H9 (cell line): ENCODE measurements at regions not wholly inside any gene's neighbourhood (a gene's known extent, or its start where the extent isn't known, plus 50 kb on each side); places are given as distances from the start of the nearest gene placed in this dataset.

ENCODE experiments used
- DNase-seq: peaks from one replicate; pipeline ENCODE4 v3.0.0-alpha.2; 2017
- H2AFZ ChIP-seq: one replicate; pipeline ENCODE4 v1.6.1; 2013; ENCODE audit warnings: mild to moderate bottlenecking, low read length, control low read depth, moderate library complexity
- H2AK5ac ChIP-seq: 2 replicates; pipeline ENCODE4 v1.6.1; 2013; ENCODE audit warnings: low read length, control low read depth, mixed read lengths; ENCODE audit not compliant: insufficient read length
- H2BK120ac ChIP-seq: one replicate; pipeline ENCODE4 v1.6.1; 2013; ENCODE audit warnings: low read depth, mild to moderate bottlenecking, low read length, control low read depth, inconsistent platforms; ENCODE audit not compliant: poor library complexity, severe bottlenecking
- H2BK12ac ChIP-seq: 2 replicates; pipeline ENCODE4 v1.6.1; 2013; ENCODE audit warnings: low read length, control low read depth, mixed read lengths, low read depth; ENCODE audit not compliant: insufficient read length
- H2BK15ac ChIP-seq: 2 replicates; pipeline ENCODE4 v1.6.1; 2013; ENCODE audit warnings: low read depth, low read length, control low read depth
- H2BK20ac ChIP-seq: one replicate; pipeline ENCODE4 v1.6.1; 2013; ENCODE audit warnings: low read depth, mild to moderate bottlenecking, low read length, control low read depth, inconsistent platforms; ENCODE audit not compliant: poor library complexity, severe bottlenecking
- H2BK5ac ChIP-seq: 2 replicates; pipeline ENCODE4 v1.6.1; 2013; ENCODE audit warnings: low read length, control low read depth, mixed read lengths; ENCODE audit not compliant: insufficient read length
- H3K14ac ChIP-seq: 2 replicates; pipeline ENCODE4 v1.6.1; 2013; ENCODE audit warnings: low read length, control low read depth; ENCODE audit not compliant: insufficient read depth
- H3K18ac ChIP-seq: 2 replicates; pipeline ENCODE4 v1.6.1; 2013; ENCODE audit warnings: low read depth, mild to moderate bottlenecking, mixed read lengths, low read length, control low read depth; ENCODE audit not compliant: insufficient read length
- H3K23ac ChIP-seq: 2 replicates; pipeline ENCODE4 v1.6.1; 2013; ENCODE audit warnings: low read length, control low read depth, mixed read lengths, low read depth; ENCODE audit not compliant: insufficient read length
- H3K23me2 ChIP-seq: 2 replicates; pipeline ENCODE4 v1.6.1; 2013; ENCODE audit warnings: low read depth, mild to moderate bottlenecking, mixed read lengths, low read length, control low read depth; ENCODE audit not compliant: insufficient read length, poor library complexity, severe bottlenecking
- H3K27ac ChIP-seq: 2 replicates; pipeline ENCODE4 v1.5.1; 2013; ENCODE audit warnings: low read length, control low read depth, mixed read lengths, low read depth; ENCODE audit not compliant: insufficient read length
- H3K27me3 ChIP-seq: 2 replicates; pipeline ENCODE4 v1.6.1; 2013; ENCODE audit warnings: low read length, control low read depth, inconsistent platforms; ENCODE audit not compliant: insufficient read depth
- H3K4ac ChIP-seq: 2 replicates; pipeline ENCODE4 v1.6.1; 2013; ENCODE audit warnings: low read depth, mild to moderate bottlenecking, control low read depth, inconsistent platforms, low read length, moderate library complexity
- H3K4me1 ChIP-seq: 2 replicates; pipeline ENCODE4 v1.6.1; 2013; ENCODE audit warnings: low read length, control low read depth, inconsistent platforms; ENCODE audit not compliant: insufficient read depth
- H3K4me2 ChIP-seq: 2 replicates; pipeline ENCODE4 v1.6.1; 2013; ENCODE audit warnings: low read length, control low read depth, mixed read lengths; ENCODE audit not compliant: insufficient read length, insufficient read depth
- H3K56ac ChIP-seq: 2 replicates; pipeline ENCODE4 v1.6.1; 2013; ENCODE audit warnings: low read depth, mild to moderate bottlenecking, mixed read lengths, low read length, control low read depth; ENCODE audit not compliant: insufficient read length
- H3K79me1 ChIP-seq: 2 replicates; pipeline ENCODE4 v1.6.1; 2013; ENCODE audit warnings: low read depth, mild to moderate bottlenecking, moderate library complexity, low read length, control low read depth, inconsistent platforms; ENCODE audit not compliant: insufficient read depth, poor library complexity, severe bottlenecking
- H3K79me2 ChIP-seq: 2 replicates; pipeline ENCODE4 v1.6.1; 2013; ENCODE audit warnings: low read length, control low read depth, inconsistent platforms; ENCODE audit not compliant: insufficient read depth
- H3K9ac ChIP-seq: 2 replicates; pipeline ENCODE4 v1.6.1; 2013; ENCODE audit warnings: low read length, control low read depth, mixed read lengths; ENCODE audit not compliant: insufficient read length; ENCODE audit errors: extremely low read depth
- H3K9me3 ChIP-seq: one replicate; pipeline ENCODE4 v1.6.1; 2013; ENCODE audit warnings: low read depth, low read length, inconsistent platforms; ENCODE audit not compliant: control insufficient read depth
- H3T11ph ChIP-seq: one replicate; pipeline ENCODE4 v1.6.1; 2013; ENCODE audit warnings: mild to moderate bottlenecking, low read length, control low read depth, inconsistent platforms
- H4K20me1 ChIP-seq: one replicate; pipeline ENCODE4 v1.6.1; 2013; ENCODE audit not compliant: control insufficient read depth, insufficient read length, insufficient read depth
- H4K5ac ChIP-seq: 2 replicates; pipeline ENCODE4 v1.6.1; 2013; ENCODE audit warnings: low read depth, mild to moderate bottlenecking, mixed read lengths, low read length, control low read depth; ENCODE audit not compliant: insufficient read length
- H4K8ac ChIP-seq: replicated peaks from 2 replicates; pipeline ENCODE4 v1.6.1; 2013; ENCODE audit warnings: low read length, control low read depth, mixed read lengths, low read depth; ENCODE audit not compliant: insufficient read length
- H4K91ac ChIP-seq: 2 replicates; pipeline ENCODE4 v1.6.1; 2013; ENCODE audit warnings: low read depth, mild to moderate bottlenecking, moderate library complexity, mixed read lengths, low read length, control low read depth; ENCODE audit not compliant: insufficient read length
- H3K27ac Mint-ChIP-seq, 3 experiments: 2 replicates in 2 of 3; 3 replicates in 1 of 3; pipeline ENCODE4 v1.8.0; 2020 to 2021; ENCODE audit warnings: mixed read lengths in 3 of 3, mild to moderate bottlenecking in 1 of 3, moderate library complexity in 1 of 3
- H3K27me3 Mint-ChIP-seq: 2 replicates; pipeline ENCODE4 v1.8.0; 2021; ENCODE audit warnings: low read depth, mild to moderate bottlenecking, moderate library complexity, mixed read lengths
- H3K36me3 Mint-ChIP-seq, 3 experiments: 2 replicates in 2 of 3; 3 replicates in 1 of 3; pipeline ENCODE4 v1.8.0; 2020 to 2021; ENCODE audit warnings: low read depth in 3 of 3, mixed read lengths in 3 of 3; ENCODE audit not compliant: insufficient read depth in 1 of 3
- H3K4me1 Mint-ChIP-seq, 2 experiments: 2 replicates each; pipeline ENCODE4 v1.8.0; 2020; ENCODE audit warnings: mixed read lengths in 2 of 2
- H3K4me3 Mint-ChIP-seq, 2 experiments: 2 replicates in 1 of 2; 3 replicates in 1 of 2; pipeline ENCODE4 v1.8.0; 2020 to 2021; ENCODE audit warnings: mild to moderate bottlenecking in 2 of 2, mixed read lengths in 2 of 2, moderate library complexity in 1 of 2
- H3K9me3 Mint-ChIP-seq, 2 experiments: 2 replicates in 1 of 2; 3 replicates in 1 of 2; pipeline ENCODE4 v1.8.0; 2020; ENCODE audit warnings: mild to moderate bottlenecking in 2 of 2, mixed read lengths in 2 of 2, moderate library complexity in 1 of 2
- CTCF ChIP-seq: fragments of 200-600 bp; sonication (generic); conservative IDR thresholded peaks from 3 replicates; pipeline ENCODE4 v1.8.0; 2021; ENCODE audit warnings: antibody characterized with exemption, mild to moderate bottlenecking
- WGBS: extraction: QIAGEN DNeasy Blood & Tissue Kit; methylation state at CpG from one replicate; pipeline ENCODE4 v1.1.7; 2013; ENCODE audit warnings: missing lambda C conversion rate, low lambda C conversion rate, mixed read lengths; ENCODE audit not compliant: insufficient read length; ENCODE audit errors: extremely low coverage; 5-methylcytosine and 5-hydroxymethylcytosine counted together

DNA sequence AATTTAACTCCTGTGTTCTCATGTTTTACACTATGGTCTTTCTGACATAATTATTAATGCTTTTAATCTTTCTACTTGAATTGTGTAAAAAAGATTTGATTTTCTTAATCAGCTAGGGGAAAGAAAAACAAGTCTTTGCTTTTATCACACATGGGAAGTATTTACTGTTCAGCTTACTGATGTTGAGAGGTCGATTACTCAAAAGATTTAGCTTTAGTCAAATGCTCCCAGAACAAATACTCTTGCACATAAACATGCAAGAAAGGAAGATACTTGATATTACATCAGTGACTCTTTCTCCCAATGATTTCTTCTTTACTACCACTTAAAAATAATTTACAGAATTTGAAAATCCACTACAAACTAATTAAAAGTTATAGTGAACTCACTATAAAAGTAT is 198.3 kb upstream of the FAT4 start:
- no peaks in the 10 kb centered on the region for H3K23me2 ChIP-seq
- H4K8ac ChIP-seq = no peak overlapping the region
- Mint-ChIP-seq H3K27me3 (no peaks in the 10 kb centered on the region), H3K4me1 (peaks cover 10 to 14% of the 10 kb centered on the region in 2 experiments), H3K27ac (no peak overlapping the region), H3K4me3 (no peak overlapping the region), H3K9me3 (no peaks in the 10 kb centered on the region), H3K36me3 (no peaks in the 10 kb centered on the region; a peak in 1 of 7 replicates)
- no peaks in the 10 kb centered on the region for H3K79me2 ChIP-seq
- no peak for TF ChIP-seq CTCF
- H3K56ac ChIP-seq = no peak overlapping the region
- no peak overlapping the region for H2AFZ ChIP-seq
- no peak overlapping the region for H2AK5ac ChIP-seq
- no peaks in the 10 kb centered on the region for H3K27me3 ChIP-seq
- H3K4ac ChIP-seq = no peak overlapping the region
- no peak overlapping the region for H2BK20ac ChIP-seq
- no peak overlapping the region for H4K5ac ChIP-seq
- H3K79me1 ChIP-seq = no peaks in the 10 kb centered on the region
- H2BK12ac ChIP-seq = no peak overlapping the region
- H3K14ac ChIP-seq = no peak overlapping the region
- H3K4me1 ChIP-seq = no peaks in the 10 kb centered on the region; the same call in 1 of the 2 replicates
- H2BK15ac ChIP-seq = no peak overlapping the region
- no peak overlapping the region for H2BK120ac ChIP-seq
- H3K9ac ChIP-seq = no peak overlapping the region
- H4K20me1 ChIP-seq = no peaks in the 10 kb centered on the region
- H3T11ph ChIP-seq = no peak overlapping the region
- no CpG with 5 or more reads among the region's 1 CpG for WGBS
- H3K9me3 ChIP-seq = no peaks in the 10 kb centered on the region
- DNase-seq = no peak
- no peak overlapping the region for H4K91ac ChIP-seq
- H2BK5ac ChIP-seq = no peak overlapping the region
- H3K23ac ChIP-seq = no peak overlapping the region
- no peak overlapping the region for H3K4me2 ChIP-seq
- H3K18ac ChIP-seq = no peak overlapping the region
- H3K27ac ChIP-seq = no peak overlapping the region
